Right renal pelvis (tissue), 4 donors: ENCODE measurements at regions not wholly inside any gene's neighbourhood (a gene's known extent, or its start where the extent isn't known, plus 50 kb on each side); places are given as distances from the start of the nearest gene placed in this dataset.
"Not testable (repeated sequence)": the region's sequence is repeated elsewhere in the genome, so short reads cannot be mapped to it uniquely, and the experiment has no call there.

Source experiments
- DNase-seq, 4 donors: peaks; one replicate each; pipeline ENCODE4 v3.0.0-alpha.2; 2013; ENCODE audit warnings: low read depth in 4 of 4, low spot score in 3 of 4, missing footprints in 1 of 4

- no peak for DNase-seq
Measured at GRCh38 chr1:177891809-177892208, 78.0 kb downstream of the SEC16B start.

GRCh38 chr1:177890479-177890878, 79.4 kb downstream of the SEC16B start:
- DNase-seq: no peak

- no peak for DNase-seq
Measured at GRCh38 chr1:177884479-177885021, 85.3 kb downstream of the SEC16B start.

- DNase-seq: no peak
Measured at GRCh38 chr1:177883581-177883980, 86.3 kb downstream of the SEC16B start.

- no peak for DNase-seq
Measured at GRCh38 chr1:177880339-177880891, 89.4 kb downstream of the SEC16B start.

GRCh38 chr1:177877086-177877485, 92.8 kb downstream of the SEC16B start:
- DNase-seq: no peak

- no peak for DNase-seq
Measured at GRCh38 chr1:177873238-177873637, 96.6 kb downstream of the SEC16B start.

GRCh38 chr1:177872308-177872900, 97.5 kb downstream of the SEC16B start:
- DNase-seq: no peak

- no peak for DNase-seq
Measured at GRCh38 chr1:177871613-177872307, 98.1 kb downstream of the SEC16B start.

- no peak for DNase-seq
Measured at GRCh38 chr1:177869586-177869985, 100.3 kb downstream of the SEC16B start.

GRCh38 chr1:177869011-177869410, 100.8 kb downstream of the SEC16B start:
- not testable (repeated sequence) for DNase-seq

GRCh38 chr1:177865807-177866206, 104.1 kb downstream of the SEC16B start:
- DNase-seq: no peak

- DNase-seq: no peak
Measured at GRCh38 chr1:177864538-177865305, 105.1 kb downstream of the SEC16B start.

GRCh38 chr1:177863796-177864195, 106.1 kb downstream of the SEC16B start:
- no peak for DNase-seq

GRCh38 chr1:177862916-177863315, 106.9 kb downstream of the SEC16B start:
- DNase-seq: no peak

GRCh38 chr1:177859572-177859971, 110.3 kb downstream of the SEC16B start:
- DNase-seq: no peak

- DNase-seq: peak; percentile 25 to 37 (median 26)
Measured at GRCh38 chr1:177858332-177858821, 111.5 kb downstream of the SEC16B start.

- no peak for DNase-seq
Measured at GRCh38 chr1:177857285-177857684, 112.6 kb downstream of the SEC16B start.

GRCh38 chr1:177854951-177855350, 114.9 kb downstream of the SEC16B start:
- no peak for DNase-seq

- no peak for DNase-seq
Measured at GRCh38 chr1:177849579-177850290, 120.1 kb downstream of the SEC16B start.
